Upper lobe of left lung (tissue), 6 donors: ENCODE measurements at regions not wholly inside any gene's neighbourhood (a gene's known extent, or its start where the extent isn't known, plus 50 kb on each side); places are given as distances from the start of the nearest gene placed in this dataset.
A peak's percentile ranks its signal among the peaks of the same experiment; 100 is the strongest.

Source experiments
- ATAC-seq, 2 donors: fragments of 200-7000 bp; cut with Tn5 transposase; one replicate each; pipeline ENCODE4 v1.9.1; 2022; ENCODE audit warnings: mild to moderate bottlenecking in 2 of 2, moderate library complexity in 2 of 2; ENCODE audit not compliant: low FRiP score in 2 of 2
- DNase-seq, 2 donors: peaks; one replicate each; pipeline ENCODE4 v3.0.0-alpha.2; 2019 to 2020
- H3K27ac ChIP-seq, 4 donors: fragments of 200-600 bp; sonication (generic); one replicate each; pipeline ENCODE4 v1.5.1; 2016 to 2019
- H3K27me3 ChIP-seq, 4 donors: fragments of 200-600 bp; sonication (generic); one replicate each; pipeline ENCODE4 v1.5.1; 2017 to 2019
- H3K36me3 ChIP-seq, 4 donors: fragments of 200-600 bp; sonication (generic); one replicate each; pipeline ENCODE4 v1.5.1; 2016 to 2019
- H3K4me1 ChIP-seq, 4 donors: fragments of 200-600 bp; sonication (generic); one replicate each; pipeline ENCODE4 v1.5.1; 2018 to 2019
- H3K4me3 ChIP-seq, 4 donors: fragments of 200-600 bp; sonication (generic); one replicate each; pipeline ENCODE4 v1.5.1; 2017 to 2019; ENCODE audit warnings: mild to moderate bottlenecking in 2 of 4, moderate library complexity in 1 of 4
- H3K9me3 ChIP-seq, 4 donors: fragments of 200-600 bp; sonication (generic); one replicate each; pipeline ENCODE4 v1.5.1; 2018 to 2019
- CTCF ChIP-seq, 6 experiments: fragments of 450-650 bp in 4 of 6; fragments of 200-600 bp in 2 of 6; sonication (generic) in 2 of 6; IDR thresholded peaks; one replicate each; pipeline ENCODE4 v1.5.1; 2016 to 2019; ENCODE audit warnings: antibody characterized with exemption in 6 of 6
- EP300 ChIP-seq, 4 donors: sonication (generic); formaldehyde crosslinking; IDR thresholded peaks; one replicate each; pipeline ENCODE4 v1.5.1; 2017; ENCODE audit warnings: antibody characterized with exemption in 4 of 4, control low read depth in 2 of 4
- POLR2A ChIP-seq, 4 donors: fragments of 450-650 bp; IDR thresholded peaks; one replicate each; pipeline ENCODE4 v1.5.1; 2016 to 2017; ENCODE audit warnings: antibody characterized with exemption in 4 of 4, mild to moderate bottlenecking in 2 of 4
- POLR2AphosphoS5 ChIP-seq, 2 donors: sonication (generic); formaldehyde crosslinking; IDR thresholded peaks; one replicate each; pipeline ENCODE4 v1.5.1; 2017; ENCODE audit warnings: antibody characterized with exemption in 2 of 2
- WGBS, 2 donors: methylation state at CpG; one replicate each; pipeline ENCODE4 v1.1.5; 2017 to 2018; 5-methylcytosine and 5-hydroxymethylcytosine counted together
- donor health status: DM: no; HTN: no; CAD: no; lungs with moderate emphysema.
- donor health status: DM: no; HTN: yes; CAD: no; lungs with severe emphysema.

DNA sequence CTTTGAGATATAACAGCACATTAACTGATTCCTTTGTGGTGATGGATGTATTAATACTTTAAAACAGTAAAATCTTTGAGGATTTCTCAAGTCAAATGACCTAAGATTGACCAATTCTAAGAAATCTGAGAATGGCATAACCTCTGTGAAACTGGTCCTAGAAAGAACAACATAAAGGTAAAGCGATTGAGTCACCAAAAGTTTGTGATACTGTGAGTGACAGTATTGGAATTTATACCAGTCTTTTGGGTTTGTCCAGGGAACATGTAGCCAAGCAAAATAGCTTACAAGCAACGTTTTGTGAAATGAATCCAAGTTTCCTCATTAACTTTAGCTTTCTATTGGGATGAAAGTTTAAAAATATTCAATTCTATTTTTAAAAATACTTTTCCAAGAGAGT lies 157.4 kb upstream of the TMEM196 start:
- ATAC-seq (no peak), DNase-seq (no peak)
- WGBS, 2 donors, result 75 to 77% methylated on average over 2 of the region's 2 CpGs
- H3K27ac ChIP-seq, result no peak overlapping the region
- no peak overlapping the region for H3K4me3 ChIP-seq
- peaks cover 0 to 5% (median 2%) of the 10 kb centered on the region in 4 donors for H3K9me3 ChIP-seq
- no peaks in the 10 kb centered on the region for H3K27me3 ChIP-seq
- H3K36me3 ChIP-seq, result no peaks in the 10 kb centered on the region
- no peaks in the 10 kb centered on the region for H3K4me1 ChIP-seq
- no peak for TF ChIP-seq POLR2A (IDR thresholded peaks at IDR 0.05)
- TF ChIP-seq POLR2AphosphoS5 (IDR thresholded peaks at IDR 0.05), result no peak
- TF ChIP-seq EP300 (IDR thresholded peaks at IDR 0.05), result no peak
- TF ChIP-seq CTCF (IDR thresholded peaks at IDR 0.05), result no peak

- H3K27ac ChIP-seq, result no peak overlapping the region
- H3K4me1 ChIP-seq, result no peaks in the 10 kb centered on the region
- no peak overlapping the region for H3K4me3 ChIP-seq
- no peaks in the 10 kb centered on the region for H3K36me3 ChIP-seq
- TF ChIP-seq CTCF (IDR thresholded peaks at IDR 0.05) (no peak), POLR2A (IDR thresholded peaks at IDR 0.05) (no peak), POLR2AphosphoS5 (IDR thresholded peaks at IDR 0.05) (no peak), EP300 (IDR thresholded peaks at IDR 0.05) (no peak)
- 56 to 70% methylated on average over 1 of the region's 1 CpG for WGBS, 2 donors
- H3K9me3 ChIP-seq, result no peaks in the 10 kb centered on the region
- DNase-seq (no peak), ATAC-seq (no peak)
- no peaks in the 10 kb centered on the region for H3K27me3 ChIP-seq
Observed at GRCh38 chr7:19930051-19930450, 156.6 kb upstream of the TMEM196 start.

- no peaks in the 10 kb centered on the region for H3K9me3 ChIP-seq
- no peak overlapping the region for H3K4me3 ChIP-seq
- no peak overlapping the region for H3K27ac ChIP-seq
- no peaks in the 10 kb centered on the region for H3K4me1 ChIP-seq
- DNase-seq (no peak), ATAC-seq (no peak)
- H3K27me3 ChIP-seq, result no peaks in the 10 kb centered on the region
- no peak for TF ChIP-seq POLR2AphosphoS5 (IDR thresholded peaks at IDR 0.05)
- TF ChIP-seq POLR2A (IDR thresholded peaks at IDR 0.05), result no peak
- no peak for TF ChIP-seq EP300 (IDR thresholded peaks at IDR 0.05)
- no peak for TF ChIP-seq CTCF (IDR thresholded peaks at IDR 0.05)
- no peaks in the 10 kb centered on the region for H3K36me3 ChIP-seq
Observed at GRCh38 chr7:19928247-19928646, 154.8 kb upstream of the TMEM196 start.

DNA sequence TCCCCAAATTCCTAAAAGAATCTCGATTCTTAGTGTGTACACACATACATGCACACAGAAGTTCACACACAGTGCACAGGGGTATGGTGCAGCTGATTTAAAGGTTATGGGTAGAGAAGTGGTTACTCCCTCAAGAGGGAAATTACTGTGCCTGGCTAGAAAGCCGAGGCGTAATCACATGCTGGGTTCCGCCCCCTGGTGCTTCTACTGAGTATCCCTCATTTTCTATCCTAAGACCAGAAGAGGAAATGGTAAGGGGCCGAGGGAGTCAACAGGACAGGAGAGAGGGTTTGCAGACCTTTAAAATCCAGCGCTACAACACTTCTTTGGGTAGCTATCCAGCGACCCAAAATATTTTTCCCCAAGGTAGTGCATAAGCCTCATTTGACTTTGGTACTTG lies 147.3 kb upstream of the TMEM196 start:
- no peak for TF ChIP-seq EP300 (IDR thresholded peaks at IDR 0.05)
- Histone ChIP-seq H3K36me3 (no peaks in the 10 kb centered on the region), H3K4me3 (no peak overlapping the region), H3K27ac (no peak overlapping the region), H3K9me3 (no peaks in the 10 kb centered on the region), H3K27me3 (no peaks in the 10 kb centered on the region), H3K4me1 (no peaks in the 10 kb centered on the region)
- DNase-seq (no peak), ATAC-seq (no peak)
- 74 to 85% methylated on average over 7 of the region's 7 CpGs for WGBS, 2 donors

DNA sequence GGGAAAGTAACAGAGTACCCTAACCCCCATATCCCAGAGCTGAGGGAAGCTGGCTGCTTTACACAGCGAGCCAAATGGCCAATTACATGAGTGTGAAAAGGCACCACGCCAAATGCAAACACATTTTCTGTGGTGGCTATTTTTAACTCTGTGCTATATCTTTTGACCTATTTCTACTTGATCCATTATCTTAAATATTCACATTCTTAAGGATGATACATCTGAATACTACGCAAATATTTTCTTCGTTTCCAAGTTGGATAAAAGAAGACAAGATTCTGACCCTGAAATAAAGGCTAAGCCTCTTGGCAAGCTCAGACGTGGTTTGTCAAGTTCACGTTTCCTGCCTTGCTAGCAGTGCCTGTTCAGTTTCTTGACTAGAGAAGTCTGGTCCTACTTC lies 146.7 kb upstream of the TMEM196 start:
- no peak overlapping the region for H3K4me3 ChIP-seq
- no peak for DNase-seq
- WGBS, 2 donors, result 60 to 64% methylated on average over 6 of the region's 6 CpGs
- H3K4me1 ChIP-seq, result no peaks in the 10 kb centered on the region
- no peaks in the 10 kb centered on the region for H3K36me3 ChIP-seq
- no peaks in the 10 kb centered on the region for H3K9me3 ChIP-seq
- no peaks in the 10 kb centered on the region for H3K27me3 ChIP-seq
- peak in 1 of 2 donors; percentile 31 for ATAC-seq
- no peak overlapping the region for H3K27ac ChIP-seq
- no peak for TF ChIP-seq POLR2AphosphoS5 (IDR thresholded peaks at IDR 0.05)
- TF ChIP-seq CTCF (IDR thresholded peaks at IDR 0.05), result no peak
- no peak for TF ChIP-seq EP300 (IDR thresholded peaks at IDR 0.05)
- TF ChIP-seq POLR2A (IDR thresholded peaks at IDR 0.05), result no peak
